ENCODE measurements at regions not wholly inside any gene's neighbourhood (a gene's known extent, or its start where the extent isn't known, plus 50 kb on each side); places are given as distances from the start of the nearest gene placed in this dataset.

DNA sequence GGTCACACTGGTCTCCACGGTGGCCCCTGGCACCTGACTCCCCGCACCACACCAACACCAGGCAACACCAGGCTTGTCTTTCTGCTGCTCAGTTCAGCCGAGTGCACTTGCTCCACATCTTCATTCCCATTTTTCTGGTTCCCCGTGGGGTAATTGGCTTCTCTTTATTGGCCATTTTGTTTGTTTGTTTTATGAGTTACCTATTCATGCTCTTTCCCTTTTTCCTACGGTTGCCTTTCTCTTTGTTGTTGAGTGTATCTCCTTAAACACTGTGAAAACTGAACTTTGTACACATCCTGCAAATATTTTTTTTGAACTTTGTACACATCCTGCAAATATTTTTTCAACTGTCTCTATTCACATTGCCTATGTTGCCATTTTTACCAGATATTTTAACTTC is 834.0 kb downstream of the BRD1 start:
- TF ChIP-seq, protein P1, sequence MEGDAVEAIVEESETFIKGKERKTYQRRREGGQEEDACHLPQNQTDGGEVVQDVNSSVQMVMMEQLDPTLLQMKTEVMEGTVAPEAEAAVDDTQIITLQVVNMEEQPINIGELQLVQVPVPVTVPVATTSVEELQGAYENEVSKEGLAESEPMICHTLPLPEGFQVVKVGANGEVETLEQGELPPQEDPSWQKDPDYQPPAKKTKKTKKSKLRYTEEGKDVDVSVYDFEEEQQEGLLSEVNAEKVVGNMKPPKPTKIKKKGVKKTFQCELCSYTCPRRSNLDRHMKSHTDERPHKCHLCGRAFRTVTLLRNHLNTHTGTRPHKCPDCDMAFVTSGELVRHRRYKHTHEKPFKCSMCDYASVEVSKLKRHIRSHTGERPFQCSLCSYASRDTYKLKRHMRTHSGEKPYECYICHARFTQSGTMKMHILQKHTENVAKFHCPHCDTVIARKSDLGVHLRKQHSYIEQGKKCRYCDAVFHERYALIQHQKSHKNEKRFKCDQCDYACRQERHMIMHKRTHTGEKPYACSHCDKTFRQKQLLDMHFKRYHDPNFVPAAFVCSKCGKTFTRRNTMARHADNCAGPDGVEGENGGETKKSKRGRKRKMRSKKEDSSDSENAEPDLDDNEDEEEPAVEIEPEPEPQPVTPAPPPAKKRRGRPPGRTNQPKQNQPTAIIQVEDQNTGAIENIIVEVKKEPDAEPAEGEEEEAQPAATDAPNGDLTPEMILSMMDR (IDR thresholded peaks at IDR 0.05), result no peak
- TF ChIP-seq EP300 (IDR thresholded peaks at IDR 0.05) (no peak), POLR2A (IDR thresholded peaks at IDR 0.05) (no peak)
